SU-DHL-6 (cell line): ENCODE measurements at regions not wholly inside any gene's neighbourhood (a gene's known extent, or its start where the extent isn't known, plus 50 kb on each side); places are given as distances from the start of the nearest gene placed in this dataset.

Experiments
- H2AFZ ChIP-seq: fragments of 200-600 bp; sonication (generic); 2 replicates; pipeline ENCODE4 v1.6.1; 2014; ENCODE audit warnings: low read depth, mild to moderate bottlenecking, moderate library complexity, mixed read lengths, antibody characterized with exemption, low read length; ENCODE audit not compliant: severe bottlenecking
- H3F3A ChIP-seq: fragments of 200-600 bp; shearing (Covaris generic); 2 replicates; pipeline ENCODE4 v1.6.0; 2016; ENCODE audit warnings: antibody characterized with exemption, mild to moderate bottlenecking; ENCODE audit not compliant: insufficient read depth
- H3K27ac ChIP-seq: fragments of 200-600 bp; sonication (generic); 2 replicates; pipeline ENCODE4 v1.5.1; 2016; ENCODE audit warnings: low read depth, mild to moderate bottlenecking, low read length, moderate library complexity, mixed read lengths
- H3K27me3 ChIP-seq: fragments of 200-600 bp; sonication (generic), shearing (Covaris generic); 2 replicates; pipeline ENCODE4 v1.6.0; 2014; ENCODE audit warnings: mild to moderate bottlenecking, low read length
- H3K36me3 ChIP-seq: fragments of 200-600 bp; sonication (generic); 2 replicates; pipeline ENCODE4 v1.6.1; 2014; ENCODE audit warnings: mild to moderate bottlenecking, low read length, mixed read lengths
- H3K4me2 ChIP-seq: fragments of 300-600, 200-600 bp; shearing (Covaris generic), sonication (generic); 2 replicates; pipeline ENCODE4 v1.6.0; 2014; ENCODE audit warnings: low read length, low read depth, mild to moderate bottlenecking; ENCODE audit not compliant: poor library complexity, severe bottlenecking
- H3K4me3 ChIP-seq: fragments of 200-600 bp; sonication (generic); 2 replicates; pipeline ENCODE4 v1.5.1; 2014; ENCODE audit warnings: antibody characterized with exemption, low read length, mild to moderate bottlenecking, mixed read lengths; ENCODE audit not compliant: insufficient read depth, poor library complexity, severe bottlenecking
- H3K79me2 ChIP-seq: fragments of 200-600 bp; sonication (generic); 2 replicates; pipeline ENCODE4 v1.6.1; 2014; ENCODE audit warnings: mild to moderate bottlenecking, low read length, moderate library complexity; ENCODE audit not compliant: insufficient read depth
- H3K9ac ChIP-seq: fragments of 200-600 bp; sonication (generic); 2 replicates; pipeline ENCODE4 v1.7.0; 2014; ENCODE audit warnings: mild to moderate bottlenecking, low read length
- H3K9me2 ChIP-seq: fragments of 200-600 bp; sonication (generic); replicated peaks from 2 replicates; pipeline ENCODE4 v1.6.1; 2014; ENCODE audit warnings: low read length; ENCODE audit not compliant: insufficient read depth
- H3K9me3 ChIP-seq: fragments of 200-600 bp; sonication (generic); 2 replicates; pipeline ENCODE4 v1.6.1; 2014; ENCODE audit warnings: low read length, mixed read lengths; ENCODE audit not compliant: insufficient read depth
- H4K20me1 ChIP-seq: fragments of 200-600 bp; sonication (generic); 2 replicates; pipeline ENCODE4 v1.6.1; 2014; ENCODE audit warnings: low read depth, mild to moderate bottlenecking, antibody characterized with exemption, low read length, moderate library complexity, mixed read lengths
- CTCF ChIP-seq: fragments of 200-600 bp; sonication (generic); IDR thresholded peaks from one replicate; pipeline ENCODE4 v1.5.1; 2017; ENCODE audit warnings: antibody characterized with exemption, mild to moderate bottlenecking, low read length, moderate library complexity; ENCODE audit not compliant: insufficient read depth, poor library complexity, severe bottlenecking
- EZH2phosphoT487 ChIP-seq: fragments of 200-600 bp; sonication (generic), shearing (Covaris generic); conservative IDR thresholded peaks from 2 replicates; pipeline ENCODE4 v1.6.1; 2018; ENCODE audit warnings: mild to moderate bottlenecking, antibody characterized with exemption, low read length, moderate library complexity, mixed read lengths

DNA sequence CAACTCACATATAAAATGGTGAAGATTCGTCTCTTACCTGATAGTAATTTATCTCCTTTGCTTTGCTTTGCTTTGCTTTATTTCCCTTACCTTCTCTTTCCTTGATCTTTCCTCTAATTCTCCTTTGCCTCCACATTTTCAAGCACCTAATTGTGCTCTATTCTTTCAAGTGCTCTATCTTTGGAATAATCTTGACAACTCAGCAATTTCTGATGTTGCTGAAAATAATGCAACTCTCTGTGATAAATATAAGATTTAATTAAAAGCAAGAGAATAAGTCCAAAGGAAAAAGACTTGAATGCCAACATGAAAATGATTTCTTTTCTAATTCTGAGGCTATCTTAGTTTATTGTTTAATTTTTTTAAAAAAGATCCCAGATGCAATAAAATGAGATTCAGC lies 139.5 kb upstream of the SYT1 start:
- H3K36me3 ChIP-seq, result no peaks in the 10 kb centered on the region
- H3K27me3 ChIP-seq, result no peaks in the 10 kb centered on the region
- H3K9me2 ChIP-seq, result no peaks in the 10 kb centered on the region
- H3K4me2 ChIP-seq, result no peak overlapping the region
- no peaks in the 10 kb centered on the region for H3K79me2 ChIP-seq
- TF ChIP-seq EZH2phosphoT487 (no peak), CTCF (no peak)
- no peak overlapping the region for H2AFZ ChIP-seq
- H3K9me3 ChIP-seq, result no peaks in the 10 kb centered on the region
- no peak overlapping the region for H3K9ac ChIP-seq
- H4K20me1 ChIP-seq, result no peaks in the 10 kb centered on the region
- H3K27ac ChIP-seq, result no peak overlapping the region
- H3F3A ChIP-seq, result no peaks in the 10 kb centered on the region
- no peak overlapping the region for H3K4me3 ChIP-seq

DNA sequence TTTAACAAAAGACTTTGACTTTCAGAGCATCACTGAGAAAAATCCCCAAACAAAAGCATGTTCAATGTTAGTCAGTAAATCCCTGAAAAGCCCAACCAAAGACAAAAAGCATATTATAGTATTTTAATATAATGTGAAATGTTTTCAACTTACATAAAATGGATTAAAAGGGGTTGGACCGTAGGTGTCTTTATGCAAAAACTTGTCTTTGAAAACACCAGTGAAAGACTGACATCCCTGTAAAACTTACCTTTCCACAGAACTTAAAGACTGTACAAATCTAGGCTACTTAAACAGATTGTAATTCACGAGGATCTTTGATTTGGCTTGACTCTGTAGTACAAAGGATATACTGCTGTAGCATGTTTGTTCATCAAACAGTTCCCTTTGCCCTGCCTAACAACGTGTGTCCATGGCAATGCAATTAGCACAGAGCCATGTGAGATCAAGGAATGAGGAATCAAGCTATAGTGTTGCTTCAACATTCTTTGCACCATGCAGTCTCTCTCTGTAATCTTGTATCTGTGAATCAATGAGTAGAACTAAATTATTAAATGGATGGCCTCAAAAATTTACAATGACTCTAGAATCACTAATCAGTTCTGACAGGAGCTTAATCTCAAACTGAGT lies 138.5 kb upstream of the SYT1 start:
- no peaks in the 10 kb centered on the region for H3K27me3 ChIP-seq
- no peaks in the 10 kb centered on the region for H3F3A ChIP-seq
- H3K9ac ChIP-seq, result no peak overlapping the region
- no peak overlapping the region for H3K4me3 ChIP-seq
- no peaks in the 10 kb centered on the region for H3K36me3 ChIP-seq
- no peaks in the 10 kb centered on the region for H3K79me2 ChIP-seq
- H3K9me2 ChIP-seq, result no peaks in the 10 kb centered on the region
- H3K9me3 ChIP-seq, result no peaks in the 10 kb centered on the region
- H3K4me2 ChIP-seq, result no peak overlapping the region
- no peaks in the 10 kb centered on the region for H4K20me1 ChIP-seq
- H2AFZ ChIP-seq, result no peak overlapping the region
- no peak overlapping the region for H3K27ac ChIP-seq
- TF ChIP-seq EZH2phosphoT487 (no peak), CTCF (no peak)

DNA sequence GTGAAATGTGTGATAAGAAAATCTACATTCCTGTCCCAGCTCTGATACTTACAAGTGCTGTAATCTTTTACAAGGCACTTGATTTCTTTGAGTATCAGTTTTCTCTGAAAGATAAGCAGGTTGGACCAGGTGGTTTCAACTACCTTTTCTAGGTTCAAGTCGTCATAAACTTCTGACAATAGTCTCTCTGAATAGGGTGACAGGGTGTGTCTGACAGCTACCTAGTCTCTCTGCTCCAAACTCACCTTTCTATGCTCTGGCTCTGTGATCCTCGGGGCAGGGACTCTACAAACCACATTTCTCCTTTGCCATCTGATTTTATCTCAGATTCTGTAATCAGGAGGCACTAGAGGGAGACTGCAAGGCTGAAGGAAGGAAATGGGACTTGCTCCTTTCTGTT lies 137.7 kb upstream of the SYT1 start:
- H3K27me3 ChIP-seq, result no peaks in the 10 kb centered on the region
- no peak overlapping the region for H3K4me2 ChIP-seq
- H3K9me2 ChIP-seq, result no peaks in the 10 kb centered on the region
- H3K4me3 ChIP-seq, result no peak overlapping the region
- no peak overlapping the region for H3K9ac ChIP-seq
- TF ChIP-seq CTCF (no peak), EZH2phosphoT487 (no peak)
- no peaks in the 10 kb centered on the region for H4K20me1 ChIP-seq
- no peaks in the 10 kb centered on the region for H3F3A ChIP-seq
- H2AFZ ChIP-seq, result no peak overlapping the region
- H3K9me3 ChIP-seq, result no peaks in the 10 kb centered on the region
- no peak overlapping the region for H3K27ac ChIP-seq
- H3K36me3 ChIP-seq, result no peaks in the 10 kb centered on the region
- no peaks in the 10 kb centered on the region for H3K79me2 ChIP-seq
